GM12878 (cell line): ENCODE measurements at regions not wholly inside any gene's neighbourhood (a gene's known extent, or its start where the extent isn't known, plus 50 kb on each side); places are given as distances from the start of the nearest gene placed in this dataset.

Experiments used
- ATAC-seq: fragments of 200-7000 bp; cut with Tn5 transposase; 3 replicates; pipeline ENCODE4 v1.9.1; 2020; ENCODE audit warnings: mild to moderate bottlenecking, moderate library complexity
- BruUV-seq: library from RNA; stranded (reverse); fragments of 400-500 nt; replicated peaks from 2 replicates; lab custom pipeline; 2021; lab: Mats Ljungman, UMichigan
- CTCF ChIA-PET: fragments of 300-600 bp; sonication (Branson Sonifier 250); formaldehyde crosslinking; extraction: SDS; loops from one replicate; lab custom pipeline; 2021; ENCODE audit warnings: inconsistent platforms; lab: Yijun Ruan, JAX
- POLR2A ChIA-PET: fragments of 350-600 bp; formaldehyde crosslinking; extraction: SDS; loops from one replicate; lab custom pipeline; 2021; ENCODE audit warnings: inconsistent platforms; lab: Charles Lee
- RAD21 ChIA-PET: fragments of 300-600 bp; sonication (Branson Sonifier 250); formaldehyde crosslinking; loops from one replicate; lab custom pipeline; 2023; ENCODE audit warnings: antibody characterized with exemption; ENCODE audit not compliant: unreplicated experiment; lab: Charles Lee
- SMC1A ChIA-PET: fragments of 300-600 bp; sonication (Branson Sonifier 250); formaldehyde crosslinking; loops from one replicate; lab custom pipeline; 2023; ENCODE audit not compliant: unreplicated experiment, uncharacterized antibody; lab: Charles Lee
- DNase-seq: peaks from one replicate; pipeline ENCODE4 v3.0.0-alpha.2; 2011; ENCODE audit warnings: low read depth, low spot score
- FAIRE-seq: peaks from 3 replicates; lab custom pipeline; 2011; peaks lifted over from hg19 to GRCh38; lab: Jason Lieb, UNC
- H2AFZ ChIP-seq: 2 replicates; pipeline ENCODE4 v1.6.0; 2011; ENCODE audit warnings: low read depth, low read length, control low read depth; ENCODE audit not compliant: control insufficient read depth
- H3K27ac ChIP-seq: 2 replicates; pipeline ENCODE4 v1.5.1; 2011; ENCODE audit warnings: control low read depth; ENCODE audit not compliant: control insufficient read depth, insufficient read depth
- H3K27me3 ChIP-seq, 2 experiments: replicated peaks in 1 of 2; 2 replicates each; pipeline versions ENCODE4 v1.6.0 to v1.6.1; 2011; ENCODE audit warnings: low read length in 1 of 2; ENCODE audit not compliant: control insufficient read depth in 2 of 2, insufficient read depth in 2 of 2
- H3K36me3 ChIP-seq, 2 experiments: 2 replicates each; pipeline ENCODE4 v1.5.1; 2011; ENCODE audit warnings: low read length in 1 of 2; ENCODE audit not compliant: control insufficient read depth in 2 of 2, insufficient read depth in 2 of 2
- H3K4me1 ChIP-seq: 2 replicates; pipeline ENCODE4 v1.6.1; 2011; ENCODE audit warnings: mild to moderate bottlenecking, low read length, moderate library complexity, mixed read lengths; ENCODE audit not compliant: control insufficient read depth, insufficient read depth
- H3K4me2 ChIP-seq: 2 replicates; pipeline ENCODE4 v1.6.0; 2011; ENCODE audit warnings: control low read depth; ENCODE audit not compliant: control insufficient read depth, insufficient read depth
- H3K4me3 ChIP-seq: fragments of 200-600 bp; sonication (generic); 2 replicates; pipeline ENCODE4 v1.5.1; 2016
- H3K79me2 ChIP-seq: 2 replicates; pipeline ENCODE4 v1.6.0; 2011; ENCODE audit warnings: low read length; ENCODE audit not compliant: control insufficient read depth, insufficient read depth
- H3K9ac ChIP-seq: 2 replicates; pipeline ENCODE4 v1.8.0; 2011; ENCODE audit warnings: low read length, control low read depth, mixed read lengths; ENCODE audit not compliant: control insufficient read depth, insufficient read depth
- H3K9me3 ChIP-seq: replicated peaks from 3 replicates; pipeline ENCODE4 v1.5.1; 2011; ENCODE audit warnings: mild to moderate bottlenecking, low read length; ENCODE audit not compliant: control insufficient read depth, insufficient read depth
- H4K20me1 ChIP-seq: 2 replicates; pipeline ENCODE4 v1.6.0; 2011; ENCODE audit not compliant: control insufficient read depth, insufficient read depth
- BHLHE40 ChIP-seq, 2 experiments: fragments of 450-650 bp in 1 of 2; IDR thresholded peaks; 2 replicates each; pipeline ENCODE4 v1.6.1; 2011 to 2017; ENCODE audit warnings: low read depth in 2 of 2, borderline replicate concordance in 1 of 2, improper control_type of control experiment in 1 of 2, low read length in 1 of 2, mild to moderate bottlenecking in 1 of 2
- GABPA ChIP-seq: IDR thresholded peaks from 2 replicates; pipeline ENCODE4 v1.6.1; 2014; ENCODE audit warnings: antibody characterized with exemption, low read depth, mild to moderate bottlenecking, inconsistent platforms
- MXI1 ChIP-seq: fragments of 150-350 bp; IDR thresholded peaks from 2 replicates; pipeline ENCODE4 v1.6.1; 2011; ENCODE audit warnings: low read depth, mild to moderate bottlenecking, inconsistent platforms, low read length, improper control_type of control experiment
- NR2C2 ChIP-seq: IDR thresholded peaks from 2 replicates; pipeline ENCODE4 v1.6.1; 2011; ENCODE audit warnings: borderline replicate concordance, low read depth; ENCODE audit not compliant: control insufficient read depth, insufficient read length
- POLR2A ChIP-seq: IDR thresholded peaks from 2 replicates; pipeline ENCODE4 v1.6.1; 2011; ENCODE audit warnings: low read depth, mild to moderate bottlenecking, low read length
- SMC3 ChIP-seq: IDR thresholded peaks from 2 replicates; pipeline ENCODE4 v1.6.1; 2011; ENCODE audit warnings: low read length, improper control_type of control experiment, borderline replicate concordance
- STAT1 ChIP-seq: fragments of 450-650 bp; conservative IDR thresholded peaks from 2 replicates; pipeline ENCODE4 v1.6.1; 2014; ENCODE audit warnings: antibody characterized with exemption, mild to moderate bottlenecking
- TCF12 ChIP-seq: IDR thresholded peaks from 2 replicates; pipeline ENCODE4 v1.6.1; 2011; ENCODE audit warnings: low read depth, mild to moderate bottlenecking, low read length
- ZNF384 ChIP-seq: IDR thresholded peaks from 2 replicates; pipeline ENCODE4 v1.6.1; 2012; ENCODE audit warnings: low read depth, mild to moderate bottlenecking, low read length, improper control_type of control experiment, borderline replicate concordance
- ZSCAN29 ChIP-seq: fragments of 450-650 bp; IDR thresholded peaks from 2 replicates; pipeline ENCODE4 v1.6.1; 2017; ENCODE audit warnings: mild to moderate bottlenecking, moderate library complexity
- WGBS: methylation state at CpG from one replicate; pipeline ENCODE4 v1.1.6; 2016; ENCODE audit warnings: low lambda C conversion rate; ENCODE audit not compliant: insufficient replicate concordance, insufficient coverage; ENCODE audit errors: missing lambda C conversion rate; 5-methylcytosine and 5-hydroxymethylcytosine counted together
- in situ Hi-C: fragments of 300-500 bp; cut with MboI; formaldehyde crosslinking; loops from 9 replicates; pipeline ENCODE4 v1.14.3; 2018; ENCODE audit warnings: mixed read lengths
- intact Hi-C: fragments of 100-400 bp; cut with micrococcal nuclease; formaldehyde crosslinking; loops from one replicate; pipeline ENCODE4 v1.14.2; 2022; ENCODE audit not compliant: unreplicated experiment
- TF ChIP-seq, protein P1 (sequence below): fragments of 450-650 bp; IDR thresholded peaks from 2 replicates; pipeline ENCODE4 v1.6.1; 2016; ENCODE audit warnings: mild to moderate bottlenecking
- TF ChIP-seq, protein P2 (sequence below): fragments of 450-650 bp; formaldehyde crosslinking; IDR thresholded peaks from 2 replicates; pipeline ENCODE4 v1.5.0; 2022; ENCODE audit warnings: mild to moderate bottlenecking, missing genetic modification characterization
- TF ChIP-seq, protein P3 (sequence below): fragments of 450-650 bp; IDR thresholded peaks from 2 replicates; pipeline ENCODE4 v1.6.1; 2016; ENCODE audit warnings: mild to moderate bottlenecking
- TF ChIP-seq, protein P4 (sequence below): IDR thresholded peaks from 2 replicates; pipeline ENCODE4 v1.6.1; 2012; ENCODE audit warnings: low read length, inconsistent platforms

DNA sequence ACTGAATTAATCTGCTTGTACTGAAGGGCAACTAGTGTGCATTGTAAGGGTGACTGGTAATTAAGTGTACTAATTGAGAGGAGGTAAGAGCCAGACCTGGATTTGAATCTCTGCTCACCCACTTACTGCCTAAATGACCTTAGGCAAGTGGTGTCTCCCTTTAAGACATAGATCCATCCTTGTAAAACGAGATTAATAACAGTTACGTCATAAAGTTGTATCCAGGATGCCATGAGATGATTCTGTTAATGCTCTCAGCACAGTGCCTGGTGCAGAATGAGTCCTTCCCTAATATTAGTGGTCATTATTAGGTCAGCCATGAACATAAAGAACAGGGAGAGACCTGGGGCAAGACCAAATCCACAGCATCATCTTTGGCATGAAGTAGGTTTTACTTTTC, 470.1 kb downstream of the MAFB start:
- no peak for DNase-seq
- Histone ChIP-seq H4K20me1 (no peaks in the 10 kb centered on the region), H3K4me1 (no peaks in the 10 kb centered on the region), H3K9me3 (no peaks in the 10 kb centered on the region), H3K27me3 (no peaks in the 10 kb centered on the region), H3K4me2 (no peak overlapping the region), H3K27ac (no peak overlapping the region), H3K9ac (no peak overlapping the region), H3K36me3 (no peaks in the 10 kb centered on the region), H3K4me3 (no peak overlapping the region), H2AFZ (no peak overlapping the region), H3K79me2 (no peaks in the 10 kb centered on the region)
- WGBS, result 0% methylated on average over 2 of the region's 2 CpGs
- ChIA-PET POLR2A (no interaction called here), RAD21 (no interaction called here), SMC1A (no interaction called here), CTCF (no interaction called here)
- intact Hi-C loops (no loop called here), in situ Hi-C loops (no loop called here)
- no peak for ATAC-seq
- TF ChIP-seq ZSCAN29 (no peak), GABPA (no peak), POLR2A (no peak), TCF12 (no peak), NR2C2 (no peak), SMC3 (no peak), ZNF384 (no peak), STAT1 (no peak), BHLHE40 (IDR thresholded peaks at IDR 0.05; ENCODE audit: borderline replicate concordance in 1 of 2, low read depth in 2 of 2, low read length in 1 of 2) (no peak), MXI1 (no peak)
- TF ChIP-seq, protein P1, sequence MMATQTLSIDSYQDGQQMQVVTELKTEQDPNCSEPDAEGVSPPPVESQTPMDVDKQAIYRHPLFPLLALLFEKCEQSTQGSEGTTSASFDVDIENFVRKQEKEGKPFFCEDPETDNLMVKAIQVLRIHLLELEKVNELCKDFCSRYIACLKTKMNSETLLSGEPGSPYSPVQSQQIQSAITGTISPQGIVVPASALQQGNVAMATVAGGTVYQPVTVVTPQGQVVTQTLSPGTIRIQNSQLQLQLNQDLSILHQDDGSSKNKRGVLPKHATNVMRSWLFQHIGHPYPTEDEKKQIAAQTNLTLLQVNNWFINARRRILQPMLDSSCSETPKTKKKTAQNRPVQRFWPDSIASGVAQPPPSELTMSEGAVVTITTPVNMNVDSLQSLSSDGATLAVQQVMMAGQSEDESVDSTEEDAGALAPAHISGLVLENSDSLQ, result no peak
- TF ChIP-seq, protein P2, sequence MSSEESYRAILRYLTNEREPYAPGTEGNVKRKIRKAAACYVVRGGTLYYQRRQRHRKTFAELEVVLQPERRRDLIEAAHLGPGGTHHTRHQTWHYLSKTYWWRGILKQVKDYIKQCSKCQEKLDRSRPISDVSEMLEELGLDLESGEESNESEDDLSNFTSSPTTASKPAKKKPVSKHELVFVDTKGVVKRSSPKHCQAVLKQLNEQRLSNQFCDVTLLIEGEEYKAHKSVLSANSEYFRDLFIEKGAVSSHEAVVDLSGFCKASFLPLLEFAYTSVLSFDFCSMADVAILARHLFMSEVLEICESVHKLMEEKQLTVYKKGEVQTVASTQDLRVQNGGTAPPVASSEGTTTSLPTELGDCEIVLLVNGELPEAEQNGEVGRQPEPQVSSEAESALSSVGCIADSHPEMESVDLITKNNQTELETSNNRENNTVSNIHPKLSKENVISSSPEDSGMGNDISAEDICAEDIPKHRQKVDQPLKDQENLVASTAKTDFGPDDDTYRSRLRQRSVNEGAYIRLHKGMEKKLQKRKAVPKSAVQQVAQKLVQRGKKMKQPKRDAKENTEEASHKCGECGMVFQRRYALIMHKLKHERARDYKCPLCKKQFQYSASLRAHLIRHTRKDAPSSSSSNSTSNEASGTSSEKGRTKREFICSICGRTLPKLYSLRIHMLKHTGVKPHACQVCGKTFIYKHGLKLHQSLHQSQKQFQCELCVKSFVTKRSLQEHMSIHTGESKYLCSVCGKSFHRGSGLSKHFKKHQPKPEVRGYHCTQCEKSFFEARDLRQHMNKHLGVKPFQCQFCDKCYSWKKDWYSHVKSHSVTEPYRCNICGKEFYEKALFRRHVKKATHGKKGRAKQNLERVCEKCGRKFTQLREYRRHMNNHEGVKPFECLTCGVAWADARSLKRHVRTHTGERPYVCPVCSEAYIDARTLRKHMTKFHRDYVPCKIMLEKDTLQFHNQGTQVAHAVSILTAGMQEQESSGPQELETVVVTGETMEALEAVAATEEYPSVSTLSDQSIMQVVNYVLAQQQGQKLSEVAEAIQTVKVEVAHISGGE (CRISPR knock-in tag), result no peak
- TF ChIP-seq, protein P3, sequence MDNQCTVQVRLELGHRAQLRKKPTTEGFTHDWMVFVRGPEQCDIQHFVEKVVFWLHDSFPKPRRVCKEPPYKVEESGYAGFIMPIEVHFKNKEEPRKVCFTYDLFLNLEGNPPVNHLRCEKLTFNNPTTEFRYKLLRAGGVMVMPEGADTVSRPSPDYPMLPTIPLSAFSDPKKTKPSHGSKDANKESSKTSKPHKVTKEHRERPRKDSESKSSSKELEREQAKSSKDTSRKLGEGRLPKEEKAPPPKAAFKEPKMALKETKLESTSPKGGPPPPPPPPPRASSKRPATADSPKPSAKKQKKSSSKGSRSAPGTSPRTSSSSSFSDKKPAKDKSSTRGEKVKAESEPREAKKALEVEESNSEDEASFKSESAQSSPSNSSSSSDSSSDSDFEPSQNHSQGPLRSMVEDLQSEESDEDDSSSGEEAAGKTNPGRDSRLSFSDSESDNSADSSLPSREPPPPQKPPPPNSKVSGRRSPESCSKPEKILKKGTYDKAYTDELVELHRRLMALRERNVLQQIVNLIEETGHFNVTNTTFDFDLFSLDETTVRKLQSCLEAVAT, result no peak
- TF ChIP-seq, protein P4, sequence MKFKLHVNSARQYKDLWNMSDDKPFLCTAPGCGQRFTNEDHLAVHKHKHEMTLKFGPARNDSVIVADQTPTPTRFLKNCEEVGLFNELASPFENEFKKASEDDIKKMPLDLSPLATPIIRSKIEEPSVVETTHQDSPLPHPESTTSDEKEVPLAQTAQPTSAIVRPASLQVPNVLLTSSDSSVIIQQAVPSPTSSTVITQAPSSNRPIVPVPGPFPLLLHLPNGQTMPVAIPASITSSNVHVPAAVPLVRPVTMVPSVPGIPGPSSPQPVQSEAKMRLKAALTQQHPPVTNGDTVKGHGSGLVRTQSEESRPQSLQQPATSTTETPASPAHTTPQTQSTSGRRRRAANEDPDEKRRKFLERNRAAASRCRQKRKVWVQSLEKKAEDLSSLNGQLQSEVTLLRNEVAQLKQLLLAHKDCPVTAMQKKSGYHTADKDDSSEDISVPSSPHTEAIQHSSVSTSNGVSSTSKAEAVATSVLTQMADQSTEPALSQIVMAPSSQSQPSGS, result no peak
- FAIRE-seq, result no peak
- BruUV-seq, result no TSS peak
